ENCODE measurements at regions not wholly inside any gene's neighbourhood (a gene's known extent, or its start where the extent isn't known, plus 50 kb on each side); places are given as distances from the start of the nearest gene placed in this dataset.

DNA sequence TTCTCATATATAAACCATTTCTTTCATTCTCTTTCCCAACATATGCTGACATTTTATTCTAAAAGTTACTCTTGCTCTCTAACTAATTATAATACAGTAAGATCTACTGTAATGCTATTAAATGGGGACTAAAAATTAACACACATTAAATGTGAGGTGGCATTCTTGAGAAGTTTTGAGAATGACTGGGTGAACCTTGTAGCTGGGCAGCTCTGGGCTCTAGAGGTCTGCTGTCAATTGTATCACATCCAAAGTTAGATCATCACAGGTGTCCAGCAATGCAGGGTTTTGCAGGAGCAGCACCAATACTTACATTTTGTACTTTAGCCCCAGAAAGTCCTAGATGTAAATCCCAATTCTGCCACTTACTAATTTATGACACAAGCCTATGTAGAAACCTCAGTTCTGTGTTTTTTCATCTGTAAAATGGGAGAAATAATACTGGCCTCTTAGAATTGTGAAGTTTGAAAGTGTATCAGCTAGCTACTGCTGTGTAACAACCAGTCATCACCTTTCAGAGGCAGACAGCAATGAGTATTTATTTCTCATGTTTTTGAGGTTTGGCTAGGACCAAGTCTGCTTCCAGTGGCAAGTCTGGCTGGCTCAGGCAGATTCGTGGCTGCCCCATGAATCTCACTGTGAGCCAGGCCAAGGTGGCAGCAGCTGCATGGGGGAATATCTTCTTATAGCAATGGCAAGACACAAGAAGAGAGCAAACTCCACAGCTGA, 79.6 kb upstream of the EMX2 start:
- DNase-seq (ENCODE audit: low read depth, low spot score) (no peak), FAIRE-seq (no peak), ATAC-seq (no peak)
- intact Hi-C loops (cut with micrococcal nuclease; ENCODE audit: unreplicated experiment) (no loop called here), in situ Hi-C loops (cut with MboI) (no loop called here)
- POLR2A ChIA-PET, result no interaction called here
- CTCF ChIA-PET, result interaction anchor here (0.8 kb wide), 1 partner anchor 11 kb away, joined by 4 read pairs; no protein-coding TSS in a partner anchor
- Histone ChIP-seq H3K36me3 (ENCODE audit: control insufficient read depth in 2 of 2, insufficient read depth in 2 of 2, low read length in 1 of 2) (no peaks in the 10 kb centered on the region), H3K4me2 (ENCODE audit: control insufficient read depth, insufficient read depth) (no peak overlapping the region), H2AFZ (ENCODE audit: control insufficient read depth, low read depth, low read length) (no peak overlapping the region), H3K79me2 (ENCODE audit: control insufficient read depth, insufficient read depth, low read length) (no peaks in the 10 kb centered on the region), H3K27ac (ENCODE audit: control insufficient read depth, insufficient read depth) (no peak overlapping the region), H4K20me1 (ENCODE audit: control insufficient read depth, insufficient read depth) (no peaks in the 10 kb centered on the region), H3K4me1 (ENCODE audit: control insufficient read depth, insufficient read depth, low read length) (no peaks in the 10 kb centered on the region), H3K9ac (ENCODE audit: control insufficient read depth, insufficient read depth, low read length) (no peak overlapping the region), H3K4me3 (no peak overlapping the region), H3K9me3 (replicated peaks; ENCODE audit: control insufficient read depth, insufficient read depth, low read length) (no peaks in the 10 kb centered on the region; the same call in 2 of the 3 replicates), H3K27me3 (replicated peaks in 1 of 2; ENCODE audit: control insufficient read depth in 2 of 2, insufficient read depth in 2 of 2, low read length in 1 of 2) (no peaks in the 10 kb centered on the region)
- RAD21 ChIA-PET (ENCODE audit: unreplicated experiment), result no interaction called here
- no TSS peak for BruUV-seq (replicated peaks)
- SMC1A ChIA-PET (ENCODE audit: uncharacterized antibody, unreplicated experiment), result no interaction called here
- TF ChIP-seq ZZZ3 (IDR thresholded peaks at IDR 0.05; ENCODE audit: control insufficient read depth, insufficient read length, low read depth) (no peak), HDGF (IDR thresholded peaks at IDR 0.05) (no peak), EP300 (IDR thresholded peaks at IDR 0.05; ENCODE audit: borderline replicate concordance in 1 of 2, control insufficient read depth in 1 of 2, low read depth in 2 of 2, low read length in 2 of 2) (no peak), ZNF622 (IDR thresholded peaks at IDR 0.05) (no peak), PKNOX1 (IDR thresholded peaks at IDR 0.05) (no peak)
- 0% methylated on average over 1 of the region's 1 CpG for WGBS (ENCODE audit: insufficient coverage, insufficient replicate concordance, low lambda C conversion rate, missing lambda C conversion rate)

GRCh38 chr10:117462424-117462792, 80.1 kb upstream of the EMX2 start:
- no TSS peak for BruUV-seq (replicated peaks)
- no peak for FAIRE-seq
- Histone ChIP-seq H3K4me1 (ENCODE audit: control insufficient read depth, insufficient read depth, low read length) (no peaks in the 10 kb centered on the region), H3K9me3 (replicated peaks; ENCODE audit: control insufficient read depth, insufficient read depth, low read length) (no peaks in the 10 kb centered on the region; the same call in 2 of the 3 replicates), H3K9ac (ENCODE audit: control insufficient read depth, insufficient read depth, low read length) (no peak overlapping the region), H4K20me1 (ENCODE audit: control insufficient read depth, insufficient read depth) (no peaks in the 10 kb centered on the region), H3K4me3 (no peak overlapping the region), H3K4me2 (ENCODE audit: control insufficient read depth, insufficient read depth) (no peak overlapping the region), H3K27me3 (replicated peaks in 1 of 2; ENCODE audit: control insufficient read depth in 2 of 2, insufficient read depth in 2 of 2, low read length in 1 of 2) (no peaks in the 10 kb centered on the region), H3K36me3 (ENCODE audit: control insufficient read depth in 2 of 2, insufficient read depth in 2 of 2, low read length in 1 of 2) (no peaks in the 10 kb centered on the region), H2AFZ (ENCODE audit: control insufficient read depth, low read depth, low read length) (no peak overlapping the region), H3K27ac (ENCODE audit: control insufficient read depth, insufficient read depth) (no peak overlapping the region), H3K79me2 (ENCODE audit: control insufficient read depth, insufficient read depth, low read length) (no peaks in the 10 kb centered on the region)
- intact Hi-C loops (cut with micrococcal nuclease; ENCODE audit: unreplicated experiment) (no loop called here), in situ Hi-C loops (cut with MboI) (no loop called here)
- ChIA-PET POLR2A (no interaction called here), SMC1A (ENCODE audit: uncharacterized antibody, unreplicated experiment) (interaction anchor here (1.7 kb wide), 1 partner anchor 30 kb away, joined by 5 read pairs; no protein-coding TSS in a partner anchor), RAD21 (ENCODE audit: unreplicated experiment) (interaction anchor here (0.9 kb wide), 1 partner anchor 17 kb away, joined by 3 read pairs; no protein-coding TSS in a partner anchor), CTCF (interaction anchor here (0.8 to 0.9 kb wide), 2 partner anchors 11 to 20 kb away, joined by 4 to 5 read pairs; no protein-coding TSS in a partner anchor)
- TF ChIP-seq, protein P1, sequence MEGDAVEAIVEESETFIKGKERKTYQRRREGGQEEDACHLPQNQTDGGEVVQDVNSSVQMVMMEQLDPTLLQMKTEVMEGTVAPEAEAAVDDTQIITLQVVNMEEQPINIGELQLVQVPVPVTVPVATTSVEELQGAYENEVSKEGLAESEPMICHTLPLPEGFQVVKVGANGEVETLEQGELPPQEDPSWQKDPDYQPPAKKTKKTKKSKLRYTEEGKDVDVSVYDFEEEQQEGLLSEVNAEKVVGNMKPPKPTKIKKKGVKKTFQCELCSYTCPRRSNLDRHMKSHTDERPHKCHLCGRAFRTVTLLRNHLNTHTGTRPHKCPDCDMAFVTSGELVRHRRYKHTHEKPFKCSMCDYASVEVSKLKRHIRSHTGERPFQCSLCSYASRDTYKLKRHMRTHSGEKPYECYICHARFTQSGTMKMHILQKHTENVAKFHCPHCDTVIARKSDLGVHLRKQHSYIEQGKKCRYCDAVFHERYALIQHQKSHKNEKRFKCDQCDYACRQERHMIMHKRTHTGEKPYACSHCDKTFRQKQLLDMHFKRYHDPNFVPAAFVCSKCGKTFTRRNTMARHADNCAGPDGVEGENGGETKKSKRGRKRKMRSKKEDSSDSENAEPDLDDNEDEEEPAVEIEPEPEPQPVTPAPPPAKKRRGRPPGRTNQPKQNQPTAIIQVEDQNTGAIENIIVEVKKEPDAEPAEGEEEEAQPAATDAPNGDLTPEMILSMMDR (IDR thresholded peaks at IDR 0.05 in 2 of 3, conservative IDR thresholded peaks at IDR 0.05 in 1 of 3; ENCODE audit: control insufficient read depth in 2 of 3, extremely low read depth in 1 of 3, insufficient read depth in 1 of 3, low read depth in 3 of 3, low read length in 3 of 3), result 0 out of 6 replicates have a peak, but pooled peaks of 2 of the 3 experiments have one; percentile 4 to 6
- no peak for TF ChIP-seq HDGF (IDR thresholded peaks at IDR 0.05)
- TF ChIP-seq ZNF217 (IDR thresholded peaks at IDR 0.05), result no peak
- no peak for TF ChIP-seq BRCA1 (IDR thresholded peaks at IDR 0.05; ENCODE audit: low read depth, low read length)
- ATAC-seq, result no peak
- DNase-seq (ENCODE audit: low read depth, low spot score), result no peak
- WGBS (ENCODE audit: insufficient coverage, insufficient replicate concordance, low lambda C conversion rate, missing lambda C conversion rate), result 30% methylated on average over 6 of the region's 6 CpGs
